ENCODE measurements at regions not wholly inside any gene's neighbourhood (a gene's known extent, or its start where the extent isn't known, plus 50 kb on each side); places are given as distances from the start of the nearest gene placed in this dataset.

GRCh38 chr3:159069866-159070425 is 268.1 kb downstream of the MFSD1 start:
- no peak overlapping the region for H3K4me3 ChIP-seq (ENCODE audit: low read length)
- Mint-ChIP-seq H3K27me3 (ENCODE audit: low read depth in 2 of 2) (no peaks in the 10 kb centered on the region), H3K4me1 (no peaks in the 10 kb centered on the region), H3K27ac (no peak overlapping the region), H3K9me3 (peaks cover 0 to 10% of the 10 kb centered on the region in 2 donors), H3K4me3 (no peak overlapping the region), H3K36me3 (no peaks in the 10 kb centered on the region)
- ATAC-seq (no peak), DNase-seq (no peak)
- no peaks in the 10 kb centered on the region for H3K4me1 ChIP-seq (ENCODE audit: control insufficient read depth, insufficient read depth, low read length)
- H3K27ac ChIP-seq (ENCODE audit: low read length): no peak overlapping the region
- H3K36me3 ChIP-seq (ENCODE audit: control insufficient read depth, insufficient read depth, low read length): no peaks in the 10 kb centered on the region
- H3K27me3 ChIP-seq (ENCODE audit: control insufficient read depth, insufficient read depth, low read length): no peaks in the 10 kb centered on the region
- intact Hi-C loops (cut with micrococcal nuclease): no loop called here
- TF ChIP-seq CTCF (IDR thresholded peaks at IDR 0.05): no peak
- WGBS (ENCODE audit: insufficient coverage): 75% methylated on average over 3 of the region's 5 CpGs
- H3K9me3 ChIP-seq (ENCODE audit: control insufficient read depth, insufficient read depth, low read length): no peaks in the 10 kb centered on the region

DNA sequence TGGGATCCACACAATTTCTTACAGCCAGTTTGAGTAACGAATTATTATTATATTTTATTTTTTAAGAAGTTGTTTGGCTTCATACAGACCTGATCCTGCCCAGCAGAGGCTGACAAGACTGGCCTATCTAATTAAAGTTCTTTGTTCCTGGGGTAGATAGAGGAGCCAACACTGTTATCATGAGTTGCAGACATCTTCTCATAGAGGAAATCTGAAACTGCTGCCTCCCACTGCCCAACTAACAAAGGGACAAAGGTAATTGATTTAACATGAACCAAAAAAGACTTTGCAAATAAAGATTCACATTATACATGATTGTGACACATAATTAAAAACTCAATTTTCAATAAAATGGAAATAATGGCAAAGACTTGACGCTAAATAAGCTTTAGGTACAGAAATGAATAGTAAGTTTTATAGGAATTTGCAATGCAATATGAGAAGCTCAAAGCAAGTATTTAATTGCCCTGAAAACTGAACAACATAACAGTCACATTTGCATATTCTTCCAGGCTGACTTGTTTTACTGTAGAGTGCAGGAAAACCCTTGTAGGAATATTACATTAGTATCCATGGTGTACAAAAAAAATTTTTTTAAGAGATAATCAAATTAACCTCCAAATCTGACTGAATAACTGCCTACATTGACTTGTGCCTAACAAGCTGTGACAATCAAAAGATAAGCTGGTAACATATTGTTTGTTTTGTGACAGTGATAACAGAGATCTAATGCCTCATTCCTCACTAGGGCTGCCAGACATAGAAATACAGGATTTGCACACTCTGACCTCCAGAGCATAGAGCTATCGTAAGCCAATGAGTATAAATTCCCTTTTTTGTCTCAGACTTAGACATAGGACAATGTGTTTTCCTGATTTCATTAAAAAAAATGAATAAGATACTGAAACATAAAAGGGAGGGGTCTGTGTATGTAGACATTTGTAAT is 273.2 kb downstream of the MFSD1 start:
- no peak overlapping the region for H3K27ac Mint-ChIP-seq
- H3K9me3 Mint-ChIP-seq: peaks cover 5 to 8% of the 10 kb centered on the region in 2 donors
- H3K4me1 Mint-ChIP-seq: no peaks in the 10 kb centered on the region
- H3K27ac ChIP-seq (ENCODE audit: low read length): no peak overlapping the region
- H3K27me3 ChIP-seq (ENCODE audit: control insufficient read depth, insufficient read depth, low read length): no peaks in the 10 kb centered on the region
- H3K4me3 ChIP-seq (ENCODE audit: low read length): no peak overlapping the region
- H3K36me3 ChIP-seq (ENCODE audit: control insufficient read depth, insufficient read depth, low read length): no peaks in the 10 kb centered on the region
- no peak for ATAC-seq
- no peak for TF ChIP-seq CTCF (IDR thresholded peaks at IDR 0.05)
- DNase-seq: no peak
- WGBS (ENCODE audit: insufficient coverage): 67% methylated on average over 1 of the region's 3 CpGs
- H3K36me3 Mint-ChIP-seq: no peaks in the 10 kb centered on the region
- no peak overlapping the region for H3K4me3 Mint-ChIP-seq
- H3K9me3 ChIP-seq (ENCODE audit: control insufficient read depth, insufficient read depth, low read length): no peaks in the 10 kb centered on the region
- no peaks in the 10 kb centered on the region for H3K27me3 Mint-ChIP-seq (ENCODE audit: low read depth in 2 of 2)
- intact Hi-C loops (cut with micrococcal nuclease): no loop called here
- no peaks in the 10 kb centered on the region for H3K4me1 ChIP-seq (ENCODE audit: control insufficient read depth, insufficient read depth, low read length)

- no peak for DNase-seq
- H3K4me1 Mint-ChIP-seq: no peaks in the 10 kb centered on the region
- TF ChIP-seq CTCF (IDR thresholded peaks at IDR 0.05): no peak
These were observed 276.0 kb downstream of the MFSD1 start for GRCh38 chr3:159077860-159078259.

More at GRCh38 chr3:159077860-159078259, 276.0 kb downstream of the MFSD1 start:
- H3K36me3 Mint-ChIP-seq: no peaks in the 10 kb centered on the region
- no peak for ATAC-seq
- 79% methylated on average over 2 of the region's 2 CpGs for WGBS (ENCODE audit: insufficient coverage)
- Histone ChIP-seq H3K27ac (ENCODE audit: low read length) (no peak overlapping the region), H3K4me1 (ENCODE audit: control insufficient read depth, insufficient read depth, low read length) (no peaks in the 10 kb centered on the region), H3K27me3 (ENCODE audit: control insufficient read depth, insufficient read depth, low read length) (no peaks in the 10 kb centered on the region), H3K9me3 (ENCODE audit: control insufficient read depth, insufficient read depth, low read length) (no peaks in the 10 kb centered on the region), H3K36me3 (ENCODE audit: control insufficient read depth, insufficient read depth, low read length) (no peaks in the 10 kb centered on the region), H3K4me3 (ENCODE audit: low read length) (no peak overlapping the region)
- H3K9me3 Mint-ChIP-seq: peaks cover 8 to 10% of the 10 kb centered on the region in 2 donors
- intact Hi-C loops (cut with micrococcal nuclease): no loop called here
- H3K27me3 Mint-ChIP-seq (ENCODE audit: low read depth in 2 of 2): no peaks in the 10 kb centered on the region
- no peak overlapping the region for H3K4me3 Mint-ChIP-seq
- H3K27ac Mint-ChIP-seq: no peak overlapping the region

Measured in natural killer cell (primary cell).